Fibroblast of lung (primary cell): ENCODE measurements at regions not wholly inside any gene's neighbourhood (a gene's known extent, or its start where the extent isn't known, plus 50 kb on each side); places are given as distances from the start of the nearest gene placed in this dataset.

Experiments
- CTCF ChIP-seq, 2 donors: IDR thresholded peaks in 1 of 2; conservative IDR thresholded peaks in 1 of 2; 1 replicate in 1 of 2; 2 replicates in 1 of 2; pipeline ENCODE4 v1.5.1; 2011 to 2012; ENCODE audit warnings: low read length in 2 of 2, control low read depth in 1 of 2, inconsistent platforms in 1 of 2, low read depth in 1 of 2, mild to moderate bottlenecking in 1 of 2
- EZH2 ChIP-seq: IDR thresholded peaks from 2 replicates; pipeline ENCODE4 v1.5.1; 2012; ENCODE audit warnings: low read length, control low read depth, mild to moderate bottlenecking; ENCODE audit errors: missing control alignments

DNA sequence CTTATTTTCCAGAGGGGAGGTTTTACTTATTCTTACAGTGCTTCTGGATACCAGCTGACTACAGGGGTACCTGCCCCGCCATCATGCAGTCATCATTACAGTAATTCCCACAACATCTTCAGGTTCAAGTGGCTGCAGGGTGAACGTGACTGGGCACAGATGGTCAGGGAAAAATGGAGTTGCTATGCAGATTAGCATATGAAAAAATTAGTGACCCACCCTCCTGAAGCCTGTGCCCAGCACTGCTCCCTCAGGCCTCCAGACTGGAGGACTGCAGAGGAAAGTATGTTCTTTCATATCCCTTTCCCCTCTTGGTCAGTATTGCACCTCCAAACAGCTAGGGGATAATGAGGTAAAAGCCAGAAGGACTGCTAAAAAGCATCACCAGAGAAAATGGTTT is 937.9 kb downstream of the TUSC7 start:
- TF ChIP-seq CTCF (conservative IDR thresholded peaks at IDR 0.05 in 1 of 2, IDR thresholded peaks at IDR 0.05 in 1 of 2; ENCODE audit: low read depth in 1 of 2, low read length in 2 of 2), result no peak
- no peak for TF ChIP-seq EZH2
